EH (cell line): ENCODE measurements at regions not wholly inside any gene's neighbourhood (a gene's known extent, or its start where the extent isn't known, plus 50 kb on each side); places are given as distances from the start of the nearest gene placed in this dataset.

Experiments
- DNase-seq: peaks from one replicate; pipeline ENCODE4 v3.0.0-alpha.2; 2015; ENCODE audit warnings: low read depth

DNA sequence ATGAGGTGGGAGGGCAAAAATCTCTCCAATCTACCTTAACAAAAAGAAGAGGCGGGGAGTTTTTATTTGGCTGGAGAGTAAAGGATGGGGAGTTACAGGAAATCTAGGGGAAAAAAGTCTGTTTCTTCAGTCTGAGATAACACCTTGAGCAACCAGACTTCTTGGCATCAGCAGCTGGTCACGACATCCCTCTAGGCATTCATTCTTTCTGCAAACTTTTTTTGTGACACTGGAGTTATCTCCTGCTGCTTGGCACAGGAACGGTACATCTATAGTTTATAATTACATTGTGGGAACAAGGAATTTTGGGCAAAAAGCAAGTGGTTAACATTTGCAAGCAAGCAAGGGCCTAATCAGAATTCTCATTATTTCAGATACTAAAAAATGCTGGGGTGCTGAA is 50.6 kb upstream of the IFNGR1 start:
- peak; percentile 24 for DNase-seq

DNA sequence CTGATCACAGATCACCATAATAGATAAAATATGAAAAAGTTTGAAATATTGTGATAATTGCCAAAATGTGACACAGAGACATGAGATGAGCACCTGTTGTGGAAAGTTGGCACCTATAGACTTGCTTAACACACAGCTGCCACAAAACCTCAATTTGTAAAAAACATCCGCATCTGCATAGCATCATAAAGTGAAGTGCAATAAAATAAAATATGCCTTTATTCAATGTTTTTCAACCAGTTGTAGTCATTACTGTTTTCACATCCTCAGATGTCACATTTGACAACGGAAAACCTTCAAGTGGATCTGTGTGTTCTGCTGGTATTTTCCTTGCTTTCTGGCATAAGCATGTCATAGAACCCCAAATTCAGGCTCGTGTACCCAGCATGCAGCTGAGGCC is 50.2 kb upstream of the IFNGR1 start:
- DNase-seq: no peak
